GM12865 (cell line): ENCODE measurements at regions not wholly inside any gene's neighbourhood (a gene's known extent, or its start where the extent isn't known, plus 50 kb on each side); places are given as distances from the start of the nearest gene placed in this dataset.

ENCODE experiments used
- DNase-seq: peaks from one replicate; pipeline ENCODE4 v3.0.0; 2010; ENCODE audit warnings: low read depth
- H3K4me3 ChIP-seq: 2 replicates; pipeline ENCODE4 v1.5.1; 2011; ENCODE audit warnings: mild to moderate bottlenecking, low read depth, low read length, control low read depth
- CTCF ChIP-seq: IDR thresholded peaks from 2 replicates; pipeline ENCODE4 v1.5.1; 2011; ENCODE audit warnings: low read length, control low read depth, low read depth, inconsistent platforms; ENCODE audit not compliant: insufficient read depth; ENCODE audit errors: missing control alignments

DNA sequence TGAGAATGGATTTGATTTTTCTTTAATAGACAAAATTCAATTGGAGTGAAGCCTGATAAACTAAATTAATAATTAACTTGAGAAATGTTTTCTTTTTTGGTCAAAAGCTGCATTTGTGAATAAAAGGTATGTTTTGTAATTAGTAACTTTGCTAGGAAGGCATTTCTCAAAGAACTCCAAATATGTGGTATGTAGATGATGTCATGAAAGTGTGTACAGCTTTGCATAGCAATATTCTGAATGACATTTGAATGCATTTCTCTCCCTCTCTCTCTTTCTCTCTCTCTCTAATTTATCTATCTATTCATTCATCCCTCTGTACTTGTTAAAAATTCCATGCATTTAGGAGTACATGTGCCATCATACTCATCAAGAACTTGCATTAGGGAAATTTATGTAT lies 109.1 kb upstream of the ADAMTS5 start:
- no peak overlapping the region for H3K4me3 ChIP-seq
- no peak for DNase-seq
- no peak for TF ChIP-seq CTCF

GRCh38 chr21:27070861-27071670 lies 104.2 kb upstream of the ADAMTS5 start:
- TF ChIP-seq CTCF, result no peak
- DNase-seq, result no peak
- no peak overlapping the region for H3K4me3 ChIP-seq

GRCh38 chr21:27068811-27069210 lies 101.9 kb upstream of the ADAMTS5 start:
- no peak for TF ChIP-seq CTCF
- no peak overlapping the region for H3K4me3 ChIP-seq
- no peak for DNase-seq

- no peak overlapping the region for H3K4me3 ChIP-seq
- TF ChIP-seq CTCF, result no peak
- no peak for DNase-seq
These were observed 100.3 kb upstream of the ADAMTS5 start for GRCh38 chr21:27067226-27067625.

DNA sequence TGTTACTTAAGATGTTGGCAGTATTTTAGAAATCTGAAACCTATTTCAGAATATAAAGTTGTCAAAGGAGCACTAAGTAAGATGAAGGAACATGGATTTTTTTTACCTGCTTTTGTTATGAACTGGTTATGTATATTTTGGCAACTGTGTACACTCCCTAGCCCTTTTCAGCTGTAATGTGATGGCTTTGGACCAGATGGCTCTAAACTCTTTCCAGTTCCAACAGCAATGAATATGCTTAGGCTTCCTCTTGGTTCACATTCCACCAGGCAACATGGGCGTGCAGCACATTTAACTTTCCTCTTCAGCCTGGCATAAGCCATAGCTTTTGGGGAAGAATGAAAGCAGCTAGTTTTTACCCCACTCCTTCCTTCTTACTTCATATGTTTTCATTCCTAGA lies 95.6 kb upstream of the ADAMTS5 start:
- no peak for DNase-seq
- no peak for TF ChIP-seq CTCF
- no peak overlapping the region for H3K4me3 ChIP-seq

- DNase-seq, result no peak
- no peak for TF ChIP-seq CTCF
- no peak overlapping the region for H3K4me3 ChIP-seq
These were observed 94.9 kb upstream of the ADAMTS5 start for GRCh38 chr21:27061770-27062169.

DNA sequence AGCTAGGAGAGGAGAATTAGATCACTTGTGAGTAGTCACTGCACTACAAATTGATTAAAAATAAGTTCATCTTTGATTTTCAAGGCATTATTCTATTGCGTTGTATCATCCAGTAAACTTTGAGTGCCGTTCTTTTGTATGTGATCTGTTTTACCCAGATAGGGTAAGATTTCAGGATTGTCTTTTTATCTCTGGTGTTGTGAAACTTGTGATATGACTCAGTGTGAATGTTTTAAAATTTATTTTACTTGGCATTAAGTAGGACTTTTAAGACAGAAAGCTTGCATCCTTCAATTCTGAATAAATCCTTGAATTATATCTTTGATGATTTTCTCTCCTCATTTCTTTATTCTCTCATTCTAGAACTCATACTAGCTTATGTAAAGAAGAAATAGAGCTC lies 93.3 kb upstream of the ADAMTS5 start:
- no peak for DNase-seq
- no peak overlapping the region for H3K4me3 ChIP-seq
- no peak for TF ChIP-seq CTCF
